Adrenal gland (tissue), 5 donors: ENCODE measurements at regions not wholly inside any gene's neighbourhood (a gene's known extent, or its start where the extent isn't known, plus 50 kb on each side); places are given as distances from the start of the nearest gene placed in this dataset.

Experiments used
- POLR2A ChIP-seq, 2 donors: fragments of 450-650 bp; IDR thresholded peaks; one replicate each; pipeline ENCODE4 v1.6.1; 2017; ENCODE audit warnings: antibody characterized with exemption in 2 of 2, mild to moderate bottlenecking in 2 of 2, moderate library complexity in 1 of 2
- TF ChIP-seq, protein P1 (sequence below), 6 experiments: fragments of 450-650 bp in 4 of 6; fragments of 200-600 bp in 2 of 6; sonication (generic) in 1 of 6; IDR thresholded peaks; 1 replicate in 5 of 6; 2 replicates in 1 of 6; pipeline versions ENCODE4 v1.5.1 to v1.8.0; 2016 to 2021; ENCODE audit warnings: antibody characterized with exemption in 6 of 6, mild to moderate bottlenecking in 2 of 6, moderate library complexity in 1 of 6
- donor health status: DM: no; HTN: no; CAD: no.

DNA sequence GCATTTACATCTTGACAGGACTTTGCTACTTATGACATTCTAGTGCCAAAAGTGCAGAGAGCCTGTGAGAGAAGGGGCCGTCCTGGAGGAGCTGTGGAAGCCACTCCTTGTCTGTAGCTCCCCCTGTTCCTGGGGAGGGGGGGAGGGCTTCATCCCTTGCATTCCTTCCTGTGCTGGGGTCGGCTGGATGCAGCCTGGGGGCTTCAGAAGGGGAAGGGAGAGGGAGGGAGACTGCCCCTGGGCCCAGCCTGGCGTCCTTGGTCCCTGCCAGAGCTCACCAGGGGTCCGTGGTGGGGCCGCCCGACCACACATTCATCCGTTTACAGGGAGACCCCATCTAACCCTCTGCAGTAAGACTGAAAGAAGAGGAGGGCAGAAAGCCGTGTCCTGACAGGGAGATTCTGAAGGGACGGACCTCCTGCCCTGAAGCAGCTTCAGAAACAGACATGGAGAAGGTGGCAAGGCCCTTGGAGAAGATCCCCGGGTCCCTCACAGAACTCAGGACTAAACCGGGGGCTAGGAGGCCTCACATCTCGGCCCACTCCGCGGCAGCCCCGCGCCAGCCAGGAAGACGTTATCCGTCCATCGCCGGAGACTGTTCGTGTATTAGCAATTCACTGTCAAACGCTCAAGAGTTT is 258.3 kb upstream of the SALL3 start:
- TF ChIP-seq, protein P1, sequence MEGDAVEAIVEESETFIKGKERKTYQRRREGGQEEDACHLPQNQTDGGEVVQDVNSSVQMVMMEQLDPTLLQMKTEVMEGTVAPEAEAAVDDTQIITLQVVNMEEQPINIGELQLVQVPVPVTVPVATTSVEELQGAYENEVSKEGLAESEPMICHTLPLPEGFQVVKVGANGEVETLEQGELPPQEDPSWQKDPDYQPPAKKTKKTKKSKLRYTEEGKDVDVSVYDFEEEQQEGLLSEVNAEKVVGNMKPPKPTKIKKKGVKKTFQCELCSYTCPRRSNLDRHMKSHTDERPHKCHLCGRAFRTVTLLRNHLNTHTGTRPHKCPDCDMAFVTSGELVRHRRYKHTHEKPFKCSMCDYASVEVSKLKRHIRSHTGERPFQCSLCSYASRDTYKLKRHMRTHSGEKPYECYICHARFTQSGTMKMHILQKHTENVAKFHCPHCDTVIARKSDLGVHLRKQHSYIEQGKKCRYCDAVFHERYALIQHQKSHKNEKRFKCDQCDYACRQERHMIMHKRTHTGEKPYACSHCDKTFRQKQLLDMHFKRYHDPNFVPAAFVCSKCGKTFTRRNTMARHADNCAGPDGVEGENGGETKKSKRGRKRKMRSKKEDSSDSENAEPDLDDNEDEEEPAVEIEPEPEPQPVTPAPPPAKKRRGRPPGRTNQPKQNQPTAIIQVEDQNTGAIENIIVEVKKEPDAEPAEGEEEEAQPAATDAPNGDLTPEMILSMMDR (IDR thresholded peaks at IDR 0.05), result no peak
- TF ChIP-seq POLR2A (IDR thresholded peaks at IDR 0.05), result no peak
